HG03342 (cell line): ENCODE measurements at regions not wholly inside any gene's neighbourhood (a gene's known extent, or its start where the extent isn't known, plus 50 kb on each side); places are given as distances from the start of the nearest gene placed in this dataset.

Experiments
- ATAC-seq: cut with Tn5 transposase; IDR thresholded peaks from one replicate; pipeline ENCODE4 v1.9.1; 2021; ENCODE audit warnings: mild to moderate bottlenecking, moderate library complexity; ENCODE audit not compliant: unreplicated experiment

- no peak for ATAC-seq
Measured at GRCh38 chr14:30484201-30484600, 74.8 kb upstream of the G2E3 start.

- ATAC-seq: no peak
Measured at GRCh38 chr14:30484976-30485375, 74.0 kb upstream of the G2E3 start.

GRCh38 chr14:30496852-30497251 is 62.1 kb upstream of the G2E3 start:
- no peak for ATAC-seq

- ATAC-seq: no peak
Measured at GRCh38 chr14:30499358-30499757, 59.6 kb upstream of the G2E3 start.

GRCh38 chr14:30500222-30500621 is 58.7 kb upstream of the G2E3 start:
- ATAC-seq: no peak

GRCh38 chr14:30507209-30507608 is 51.7 kb upstream of the G2E3 start:
- no peak for ATAC-seq
